Right atrium auricular region (tissue), 2 donors: ENCODE measurements at regions not wholly inside any gene's neighbourhood (a gene's known extent, or its start where the extent isn't known, plus 50 kb on each side); places are given as distances from the start of the nearest gene placed in this dataset.
A peak's percentile ranks its signal among the peaks of the same experiment; 100 is the strongest.
"Not testable (repeated sequence)": the region's sequence is repeated elsewhere in the genome, so short reads cannot be mapped to it uniquely, and the experiment has no call there.

Experiments
- DNase-seq: peaks from one replicate; pipeline ENCODE4 v3.0.0-alpha.2; 2019; ENCODE audit warnings: low spot score
- H3K27ac ChIP-seq, 2 donors: fragments of 200-600 bp; sonication (generic); 1 replicate in 1 of 2; 2 replicates in 1 of 2; pipeline ENCODE4 v1.5.1; 2016 to 2019
- H3K27me3 ChIP-seq, 2 donors: fragments of 200-600 bp; sonication (generic); one replicate each; pipeline versions ENCODE4 v1.5.1 to v1.6.0; 2017 to 2019
- H3K36me3 ChIP-seq: fragments of 200-600 bp; sonication (generic); one replicate; pipeline ENCODE4 v1.5.1; 2016
- H3K4me1 ChIP-seq, 2 donors: fragments of 200-600 bp; sonication (generic); one replicate each; pipeline versions ENCODE4 v1.5.1 to v1.6.0; 2017 to 2019
- H3K4me3 ChIP-seq, 2 donors: fragments of 200-600 bp; sonication (generic); 1 replicate in 1 of 2; 2 replicates in 1 of 2; pipeline ENCODE4 v1.5.1; 2017 to 2019; ENCODE audit warnings: mild to moderate bottlenecking in 1 of 2, moderate library complexity in 1 of 2
- H3K9me3 ChIP-seq, 2 donors: fragments of 200-600 bp; sonication (generic); one replicate each; pipeline ENCODE4 v1.5.1; 2019
- TF ChIP-seq, protein P1 (sequence below), 2 donors: fragments of 200-600 bp; sonication (generic); IDR thresholded peaks; one replicate each; pipeline ENCODE4 v1.5.1; 2019; ENCODE audit warnings: antibody characterized with exemption in 2 of 2

DNA sequence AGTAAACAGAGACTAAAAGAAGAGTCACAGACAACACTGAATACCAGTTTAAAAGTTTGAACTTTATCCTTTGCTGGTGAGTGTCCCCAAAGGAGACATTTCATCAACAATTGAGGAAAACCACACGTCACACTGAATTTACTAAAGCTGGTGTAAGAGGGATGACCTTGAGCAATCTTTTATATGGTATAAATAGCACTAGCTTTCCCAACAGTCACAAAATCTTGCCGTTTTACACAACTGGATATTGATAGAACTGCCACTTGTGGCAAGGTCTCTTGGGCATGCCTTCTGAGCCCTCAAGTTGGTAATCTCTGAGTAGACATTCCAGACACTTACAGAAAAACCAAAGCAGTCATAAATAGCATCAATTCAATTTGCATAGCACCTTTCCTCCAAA, 311.5 kb upstream of the TARS1 start:
- no peak for DNase-seq
- TF ChIP-seq, protein P1, sequence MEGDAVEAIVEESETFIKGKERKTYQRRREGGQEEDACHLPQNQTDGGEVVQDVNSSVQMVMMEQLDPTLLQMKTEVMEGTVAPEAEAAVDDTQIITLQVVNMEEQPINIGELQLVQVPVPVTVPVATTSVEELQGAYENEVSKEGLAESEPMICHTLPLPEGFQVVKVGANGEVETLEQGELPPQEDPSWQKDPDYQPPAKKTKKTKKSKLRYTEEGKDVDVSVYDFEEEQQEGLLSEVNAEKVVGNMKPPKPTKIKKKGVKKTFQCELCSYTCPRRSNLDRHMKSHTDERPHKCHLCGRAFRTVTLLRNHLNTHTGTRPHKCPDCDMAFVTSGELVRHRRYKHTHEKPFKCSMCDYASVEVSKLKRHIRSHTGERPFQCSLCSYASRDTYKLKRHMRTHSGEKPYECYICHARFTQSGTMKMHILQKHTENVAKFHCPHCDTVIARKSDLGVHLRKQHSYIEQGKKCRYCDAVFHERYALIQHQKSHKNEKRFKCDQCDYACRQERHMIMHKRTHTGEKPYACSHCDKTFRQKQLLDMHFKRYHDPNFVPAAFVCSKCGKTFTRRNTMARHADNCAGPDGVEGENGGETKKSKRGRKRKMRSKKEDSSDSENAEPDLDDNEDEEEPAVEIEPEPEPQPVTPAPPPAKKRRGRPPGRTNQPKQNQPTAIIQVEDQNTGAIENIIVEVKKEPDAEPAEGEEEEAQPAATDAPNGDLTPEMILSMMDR (IDR thresholded peaks at IDR 0.05) = no peak

DNA sequence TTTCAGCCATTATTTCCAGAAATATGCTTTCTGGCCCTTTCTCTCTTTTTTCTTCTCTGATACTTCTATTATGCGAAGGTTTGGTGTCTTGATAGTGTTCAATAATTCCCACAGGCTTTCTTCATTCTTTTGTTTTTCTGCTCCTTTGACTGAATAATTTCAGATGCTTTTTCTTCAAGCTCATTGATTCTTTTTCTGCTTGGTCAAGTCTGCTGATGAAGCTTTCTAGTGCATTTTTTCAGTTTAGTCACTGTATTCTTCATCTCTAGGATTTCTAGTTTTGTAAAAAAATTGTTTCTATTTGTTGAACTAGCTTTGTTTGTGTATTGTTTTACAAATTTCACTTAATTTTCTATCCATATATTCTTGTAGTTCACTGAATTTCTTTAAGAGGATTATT, 304.0 kb upstream of the TARS1 start:
- no peak for DNase-seq

More for the DNA sequence above, 311.5 kb upstream of the TARS1 start:
- H3K27ac ChIP-seq = no peak overlapping the region
- no peaks in the 10 kb centered on the region for H3K36me3 ChIP-seq
- H3K9me3 ChIP-seq = peaks cover 0 to 25% of the 10 kb centered on the region in 2 donors
- H3K4me1 ChIP-seq = no peaks in the 10 kb centered on the region
- no peak overlapping the region for H3K4me3 ChIP-seq
- H3K27me3 ChIP-seq = no peaks in the 10 kb centered on the region

DNA sequence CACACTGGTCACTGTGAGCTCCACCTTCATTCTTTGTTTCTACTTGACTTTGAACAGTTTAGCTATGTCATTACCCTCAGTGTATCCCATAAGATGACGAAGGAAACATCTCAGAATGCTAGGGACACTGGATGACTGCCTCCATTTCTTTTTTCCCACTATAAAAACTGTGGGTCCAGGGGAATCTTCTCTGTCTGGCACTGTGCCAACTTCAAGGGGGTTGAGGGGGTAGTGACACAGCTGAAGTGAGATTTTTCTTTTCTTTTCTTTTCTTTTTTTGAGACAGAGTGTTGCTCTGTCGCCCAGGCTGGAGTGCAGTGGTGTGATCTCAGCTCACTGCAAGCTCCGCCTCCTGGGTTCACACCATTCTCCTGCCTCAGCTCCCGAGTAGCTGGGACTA, 302.6 kb upstream of the TARS1 start:
- not testable (repeated sequence) for DNase-seq, H3K36me3 ChIP-seq, H3K27ac ChIP-seq, H3K27me3 ChIP-seq, H3K4me3 ChIP-seq, H3K4me1 ChIP-seq
- peaks cover 0 to 34% of the 10 kb centered on the region in 2 donors for H3K9me3 ChIP-seq

More for the DNA sequence above, 304.0 kb upstream of the TARS1 start:
- no peaks in the 10 kb centered on the region for H3K27me3 ChIP-seq
- TF ChIP-seq, protein P1 (IDR thresholded peaks at IDR 0.05) = no peak
- no peaks in the 10 kb centered on the region for H3K36me3 ChIP-seq
- no peaks in the 10 kb centered on the region for H3K4me1 ChIP-seq
- H3K27ac ChIP-seq = no peak overlapping the region
- peaks cover 0 to 31% of the 10 kb centered on the region in 2 donors for H3K9me3 ChIP-seq
- H3K4me3 ChIP-seq = no peak overlapping the region

DNA sequence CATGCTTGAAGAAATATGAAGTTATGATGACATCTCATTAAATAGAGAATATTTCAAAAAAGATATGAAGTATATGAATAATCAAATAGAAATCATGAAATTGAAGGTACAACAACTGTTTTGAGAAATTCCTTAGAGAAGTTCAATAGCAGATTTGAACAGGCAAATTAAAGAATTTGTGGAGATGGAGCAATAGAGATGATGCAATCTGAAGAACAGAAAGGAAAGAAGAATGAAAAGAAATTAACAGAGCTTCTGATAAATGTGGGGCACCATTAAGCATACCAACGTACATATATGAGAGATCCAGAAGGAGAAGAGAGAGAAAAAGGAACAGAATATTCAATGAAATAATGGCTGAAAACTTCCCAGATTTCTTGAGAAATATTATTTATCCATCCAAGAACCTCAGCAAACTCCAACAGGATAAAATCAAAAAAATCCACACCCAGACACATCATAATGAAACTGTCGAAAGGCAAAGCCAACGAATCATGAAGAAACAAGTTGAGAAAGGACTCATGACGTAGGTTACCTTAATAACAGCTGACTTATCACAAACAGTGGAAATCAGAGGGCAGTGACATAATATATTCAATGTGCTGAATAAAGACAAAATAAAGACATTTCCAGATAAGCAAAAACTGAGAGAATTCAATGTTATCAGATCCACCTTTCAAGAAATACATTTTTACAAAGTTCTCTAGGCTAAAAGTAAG, 297.2 kb upstream of the TARS1 start:
- H3K9me3 ChIP-seq = peaks cover 0 to 10% of the 10 kb centered on the region in 2 donors
- H3K4me1 ChIP-seq = no peaks in the 10 kb centered on the region
- no peaks in the 10 kb centered on the region for H3K27me3 ChIP-seq
- DNase-seq = no peak
- no peaks in the 10 kb centered on the region for H3K36me3 ChIP-seq
- H3K27ac ChIP-seq = no peak overlapping the region
- TF ChIP-seq, protein P1 (IDR thresholded peaks at IDR 0.05) = no peak
- no peak overlapping the region for H3K4me3 ChIP-seq

DNA sequence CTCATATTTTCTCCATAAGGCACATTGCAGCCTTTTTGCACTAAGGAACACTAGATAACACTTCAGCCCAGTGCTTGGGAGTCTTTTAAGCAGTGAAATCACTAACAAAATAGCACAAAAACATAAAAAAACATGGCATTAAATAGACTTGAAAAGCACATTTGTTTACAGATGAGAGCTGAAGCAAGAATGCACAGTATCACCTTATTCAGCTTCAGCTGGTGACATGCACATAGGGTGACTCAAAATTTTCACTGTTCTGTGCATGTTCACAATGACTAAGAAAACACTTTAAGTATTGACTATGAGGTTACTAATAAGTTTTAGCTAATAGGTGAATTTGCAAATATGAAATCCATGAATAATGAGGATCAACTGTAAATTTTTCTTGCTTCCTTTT, 293.9 kb upstream of the TARS1 start:
- Histone ChIP-seq H3K4me1 (no peaks in the 10 kb centered on the region), H3K9me3 (peaks cover 0 to 10% of the 10 kb centered on the region in 2 donors), H3K4me3 (no peak overlapping the region), H3K36me3 (no peaks in the 10 kb centered on the region), H3K27ac (no peak overlapping the region), H3K27me3 (no peaks in the 10 kb centered on the region)
- no peak for DNase-seq
- TF ChIP-seq, protein P1 (IDR thresholded peaks at IDR 0.05) = no peak

DNA sequence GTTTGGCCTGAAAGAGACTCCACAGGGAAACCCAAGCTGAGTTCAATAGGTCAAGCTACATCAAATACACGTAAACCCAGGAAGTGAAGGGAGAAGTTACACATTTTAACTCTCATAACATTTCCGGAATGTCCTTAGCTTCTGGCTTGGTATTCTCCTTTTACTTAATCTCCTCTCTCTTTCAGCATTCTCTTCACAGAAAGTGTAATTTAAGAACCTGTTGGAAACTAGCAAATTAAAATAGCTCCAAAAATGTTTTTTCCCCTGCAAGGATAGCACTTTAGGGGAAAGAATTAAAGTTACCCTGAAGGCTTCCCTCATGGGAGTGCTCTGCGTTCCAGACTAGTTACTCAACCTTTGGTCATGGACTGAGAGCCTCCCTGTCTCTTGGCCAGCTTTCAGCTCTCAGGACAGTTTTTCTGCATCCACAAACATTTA, 292.7 kb upstream of the TARS1 start:
- H3K4me3 ChIP-seq = no peak overlapping the region
- peak overlapping the region in 1 of 2 donors; percentile 27 for H3K27ac ChIP-seq
- H3K9me3 ChIP-seq = peaks cover 0 to 8% of the 10 kb centered on the region in 2 donors
- H3K36me3 ChIP-seq = no peaks in the 10 kb centered on the region
- DNase-seq = no peak
- H3K27me3 ChIP-seq = no peaks in the 10 kb centered on the region
- no peaks in the 10 kb centered on the region for H3K4me1 ChIP-seq
- TF ChIP-seq, protein P1 (IDR thresholded peaks at IDR 0.05) = no peak
